ENCODE measurements at regions not wholly inside any gene's neighbourhood (a gene's known extent, or its start where the extent isn't known, plus 50 kb on each side); places are given as distances from the start of the nearest gene placed in this dataset.

GRCh38 chr2:236667526-236667925 is 97.9 kb downstream of the ACKR3 start:
- intact Hi-C loops (cut with micrococcal nuclease; ENCODE audit: unreplicated experiment) (no loop called here), in situ Hi-C loops (cut with HindIII; ENCODE audit: extremely low pct_ligation_motif_present, low pct_unique_long_range_greater_than_20kb) (no loop called here)
- CTCF ChIA-PET (ENCODE audit: low intra/inter-chr PET ratio, low total read pairs), result no interaction called here
- no peaks in the 10 kb centered on the region for H3K79me2 ChIP-seq (ENCODE audit: insufficient read depth, low read length)
- H3K36me3 ChIP-seq (replicated peaks in 1 of 2; ENCODE audit: control insufficient read depth in 1 of 2, insufficient read depth in 2 of 2, low read length in 2 of 2), result no peaks in the 10 kb centered on the region
- DNase-seq (ENCODE audit: low spot score) (no peak), ATAC-seq (no peak), FAIRE-seq (no peak)
- POLR2A ChIA-PET, result no interaction called here
- no peak overlapping the region for H3K4me2 ChIP-seq (ENCODE audit: low read depth, low read length)
- no peaks in the 10 kb centered on the region; the same call in 1 of the 2 replicates for H3K9me3 ChIP-seq (ENCODE audit: low read length)
- no peaks in the 10 kb centered on the region for H4K20me1 ChIP-seq (ENCODE audit: insufficient read depth, low read length)
- WGBS (ENCODE audit: low lambda C conversion rate), result 9% methylated on average over 4 of the region's 4 CpGs
- no peak overlapping the region for H3K27ac ChIP-seq (ENCODE audit: extremely low read length, insufficient read depth, low read length)
- BruUV-seq (replicated peaks), result no TSS peak
- H3K9ac ChIP-seq (ENCODE audit: insufficient read depth, low read depth, low read length), result no peak overlapping the region
- peaks cover 0 to 4% of the 10 kb centered on the region in 2 experiments; a peak in 3 of 5 replicates for H3K27me3 ChIP-seq (ENCODE audit: control insufficient read depth in 1 of 2, insufficient read depth in 2 of 2, low read length in 2 of 2)
- H3K4me1 ChIP-seq (ENCODE audit: insufficient read depth, low read length), result no peaks in the 10 kb centered on the region
- H3K4me3 ChIP-seq (replicated peaks in 1 of 3; ENCODE audit: insufficient read depth in 1 of 3, low read depth in 2 of 3, low read length in 3 of 3), result no peak overlapping the region
- no peak overlapping the region for H2AFZ ChIP-seq (ENCODE audit: low read length)
- TF ChIP-seq ATF4 (CRISPR knock-in tag; IDR thresholded peaks at IDR 0.05), result no peak
- TF ChIP-seq, protein P1, sequence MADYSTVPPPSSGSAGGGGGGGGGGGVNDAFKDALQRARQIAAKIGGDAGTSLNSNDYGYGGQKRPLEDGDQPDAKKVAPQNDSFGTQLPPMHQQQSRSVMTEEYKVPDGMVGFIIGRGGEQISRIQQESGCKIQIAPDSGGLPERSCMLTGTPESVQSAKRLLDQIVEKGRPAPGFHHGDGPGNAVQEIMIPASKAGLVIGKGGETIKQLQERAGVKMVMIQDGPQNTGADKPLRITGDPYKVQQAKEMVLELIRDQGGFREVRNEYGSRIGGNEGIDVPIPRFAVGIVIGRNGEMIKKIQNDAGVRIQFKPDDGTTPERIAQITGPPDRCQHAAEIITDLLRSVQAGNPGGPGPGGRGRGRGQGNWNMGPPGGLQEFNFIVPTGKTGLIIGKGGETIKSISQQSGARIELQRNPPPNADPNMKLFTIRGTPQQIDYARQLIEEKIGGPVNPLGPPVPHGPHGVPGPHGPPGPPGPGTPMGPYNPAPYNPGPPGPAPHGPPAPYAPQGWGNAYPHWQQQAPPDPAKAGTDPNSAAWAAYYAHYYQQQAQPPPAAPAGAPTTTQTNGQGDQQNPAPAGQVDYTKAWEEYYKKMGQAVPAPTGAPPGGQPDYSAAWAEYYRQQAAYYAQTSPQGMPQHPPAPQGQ (CRISPR knock-in tag; IDR thresholded peaks at IDR 0.05; ENCODE audit: borderline replicate concordance), result no peak
- TF ChIP-seq, protein P2, sequence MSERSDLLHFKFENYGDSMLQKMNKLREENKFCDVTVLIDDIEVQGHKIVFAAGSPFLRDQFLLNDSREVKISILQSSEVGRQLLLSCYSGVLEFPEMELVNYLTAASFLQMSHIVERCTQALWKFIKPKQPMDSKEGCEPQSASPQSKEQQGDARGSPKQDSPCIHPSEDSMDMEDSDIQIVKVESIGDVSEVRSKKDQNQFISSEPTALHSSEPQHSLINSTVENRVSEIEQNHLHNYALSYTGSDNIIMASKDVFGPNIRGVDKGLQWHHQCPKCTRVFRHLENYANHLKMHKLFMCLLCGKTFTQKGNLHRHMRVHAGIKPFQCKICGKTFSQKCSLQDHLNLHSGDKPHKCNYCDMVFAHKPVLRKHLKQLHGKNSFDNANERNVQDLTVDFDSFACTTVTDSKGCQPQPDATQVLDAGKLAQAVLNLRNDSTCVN (CRISPR knock-in tag; IDR thresholded peaks at IDR 0.05; ENCODE audit: borderline replicate concordance), result no peak
- no peak for TF ChIP-seq ZNF839 (CRISPR knock-in tag; IDR thresholded peaks at IDR 0.05; ENCODE audit: borderline replicate concordance)
- TF ChIP-seq, protein P3, sequence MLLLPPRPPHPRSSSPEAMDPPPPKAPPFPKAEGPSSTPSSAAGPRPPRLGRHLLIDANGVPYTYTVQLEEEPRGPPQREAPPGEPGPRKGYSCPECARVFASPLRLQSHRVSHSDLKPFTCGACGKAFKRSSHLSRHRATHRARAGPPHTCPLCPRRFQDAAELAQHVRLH (CRISPR knock-in tag; IDR thresholded peaks at IDR 0.05; ENCODE audit: borderline replicate concordance, low read depth), result no peak
- no peak for TF ChIP-seq HMGA1 (CRISPR knock-in tag; conservative IDR thresholded peaks at IDR 0.05)

Data from HepG2 (cell line).